Forelimb muscle (tissue), 1 donor: ENCODE measurements at regions not wholly inside any gene's neighbourhood (a gene's known extent, or its start where the extent isn't known, plus 50 kb on each side); places are given as distances from the start of the nearest gene placed in this dataset.

Source experiments
- DNase-seq: peaks from one replicate; pipeline ENCODE4 v3.0.0-alpha.2; 2013; ENCODE audit warnings: low read depth

DNA sequence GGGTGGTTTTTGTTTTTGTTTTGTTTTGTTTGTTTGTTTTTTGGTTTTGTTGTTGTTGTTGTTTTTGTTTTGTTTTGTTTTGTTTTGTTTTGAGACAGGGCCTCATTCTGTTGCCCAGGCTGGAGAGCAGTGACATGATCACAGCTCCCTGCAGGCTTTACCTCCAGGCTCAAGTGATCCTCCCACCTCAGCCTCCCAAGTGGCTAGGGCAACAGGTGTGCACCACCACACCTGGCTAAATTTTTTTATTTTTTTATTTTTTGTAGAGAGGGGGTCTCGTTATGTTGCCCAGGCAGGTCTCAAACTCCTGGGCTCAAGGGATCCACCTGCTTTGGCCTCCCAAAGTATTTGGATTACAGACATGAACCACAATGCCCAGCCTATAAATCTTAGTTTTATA is 115.9 kb upstream of the NFE2L3 start:
- no peak for DNase-seq

DNA sequence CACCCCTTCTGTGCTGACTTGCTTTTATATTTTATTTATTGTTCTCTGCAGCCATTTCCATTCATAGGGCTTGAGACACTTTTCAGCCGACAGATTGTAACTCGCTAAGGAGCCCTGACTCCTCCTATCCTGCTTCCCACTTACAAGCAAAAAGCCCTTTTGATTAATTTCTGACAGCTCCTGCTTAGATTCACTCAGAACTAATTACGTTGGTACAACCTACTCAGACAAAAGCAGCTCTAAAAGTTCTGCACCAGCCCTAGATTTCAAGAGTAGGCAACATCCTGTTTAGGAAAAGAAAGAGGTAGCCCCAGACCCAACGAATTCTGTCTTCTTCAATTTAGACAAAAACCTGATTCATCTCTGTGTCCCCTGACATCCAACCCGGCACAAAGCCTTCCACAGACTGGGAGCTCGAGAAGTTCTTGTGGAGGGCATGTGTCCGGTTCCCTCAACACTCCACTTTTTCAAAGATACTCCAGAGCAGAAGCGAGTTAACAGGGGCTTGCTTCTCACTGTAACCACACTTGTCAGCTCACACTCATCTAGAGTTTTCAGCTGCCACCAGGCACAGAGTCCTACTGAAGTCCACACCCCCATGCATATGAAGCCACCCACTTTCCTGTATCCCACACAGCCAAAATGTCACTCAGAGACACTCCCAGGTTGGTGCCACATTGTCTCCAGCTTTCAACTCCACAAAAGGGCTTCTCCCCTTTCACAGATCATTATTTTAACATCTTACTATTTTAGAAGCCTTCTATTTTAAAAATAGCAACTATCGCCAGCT is 113.6 kb upstream of the NFE2L3 start:
- no peak for DNase-seq

DNA sequence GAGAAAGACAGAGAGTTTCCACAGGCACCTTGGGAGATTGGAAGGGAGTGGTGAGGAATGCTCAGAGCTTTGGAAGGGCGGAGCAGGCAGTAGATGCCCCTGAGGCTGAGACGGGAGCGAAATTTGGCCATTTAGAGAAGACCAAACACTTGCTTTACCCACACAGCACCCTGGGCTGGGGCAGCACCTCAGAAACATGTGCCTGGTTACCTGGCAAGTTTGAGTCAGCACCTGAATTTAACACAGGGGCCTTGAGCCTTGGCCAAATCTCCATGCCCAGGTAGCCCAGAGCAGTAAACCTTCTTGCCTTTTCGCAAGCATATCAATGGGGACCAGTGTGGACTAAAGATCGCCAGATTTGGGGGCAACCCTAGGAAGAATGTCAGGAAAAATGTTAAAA is 111.9 kb upstream of the NFE2L3 start:
- no peak for DNase-seq

DNA sequence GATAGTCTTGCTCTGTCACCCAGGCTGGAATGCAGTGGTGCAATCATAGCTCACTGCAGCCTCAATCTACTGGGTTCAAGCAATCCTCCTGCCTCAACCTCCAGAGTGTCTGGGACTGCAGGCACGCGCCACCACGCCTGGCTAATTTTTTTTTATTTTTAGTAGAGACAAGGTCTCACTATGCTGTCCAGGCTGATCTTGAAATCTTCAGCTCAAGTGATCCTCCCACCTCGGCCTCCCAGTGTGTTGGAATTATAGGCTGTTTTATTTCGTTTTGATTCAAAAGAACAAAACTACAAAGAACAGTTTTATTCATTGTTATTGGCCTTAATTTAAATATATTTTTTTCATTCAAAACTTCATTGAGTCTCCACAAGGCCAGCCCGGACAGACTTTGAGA is 109.8 kb upstream of the NFE2L3 start:
- no peak for DNase-seq

DNA sequence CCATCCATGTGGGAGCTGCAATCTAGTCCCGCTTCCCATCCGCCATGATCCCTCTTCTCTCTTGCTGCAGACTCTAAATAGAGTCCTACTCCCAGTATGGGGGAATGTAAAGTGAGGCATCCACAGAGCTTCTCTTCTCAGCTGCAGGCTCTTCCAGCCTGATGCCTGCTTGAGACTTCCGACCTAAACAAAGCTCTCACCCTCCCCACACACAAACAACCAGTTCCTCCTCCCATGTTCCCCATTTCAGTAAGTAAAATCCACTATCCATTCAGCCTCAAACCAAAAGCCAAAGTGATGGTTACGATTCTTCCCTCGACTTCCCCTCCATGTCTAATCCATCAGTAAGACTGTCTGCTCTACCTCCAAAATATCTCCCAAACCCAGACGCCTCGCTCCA is 108.2 kb upstream of the NFE2L3 start:
- DNase-seq, result no peak

DNA sequence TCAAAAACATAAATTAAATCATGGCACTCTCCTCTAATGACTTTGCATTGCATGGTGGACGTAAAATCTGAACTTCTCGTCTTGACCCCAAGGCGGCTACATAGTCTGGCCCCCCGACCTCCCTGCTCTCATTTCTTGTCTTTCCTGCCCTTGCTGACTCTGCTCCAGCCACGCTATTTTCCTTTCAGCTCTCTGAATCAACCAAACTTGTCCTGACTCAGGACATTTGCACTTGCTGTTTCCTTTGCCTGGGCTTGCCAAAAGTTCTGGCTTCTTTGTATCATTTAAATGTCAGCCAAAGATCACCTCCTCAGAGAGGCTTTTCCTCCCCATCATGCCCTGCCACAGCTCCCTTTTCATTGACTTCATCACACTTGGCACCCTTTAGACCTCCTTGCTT is 107.7 kb upstream of the NFE2L3 start:
- no peak for DNase-seq

DNA sequence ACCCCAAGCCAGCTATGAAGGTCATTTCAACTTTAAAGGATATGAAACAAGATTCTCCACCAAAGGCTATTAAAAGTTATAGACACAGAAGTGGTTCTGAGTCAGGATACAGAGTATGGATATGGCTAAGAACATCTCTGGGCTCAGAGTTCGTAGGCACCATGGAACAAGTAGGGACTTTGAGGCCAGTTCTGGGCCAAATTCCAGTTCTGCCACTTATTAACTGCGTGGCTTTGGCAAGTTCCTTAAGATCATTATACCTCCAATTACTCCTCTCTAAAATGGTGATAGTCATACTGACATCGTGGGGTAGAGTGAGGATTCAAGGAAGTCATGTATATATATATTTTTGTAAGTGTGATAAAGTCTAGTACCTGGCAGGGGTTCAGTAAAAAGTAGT is 105.8 kb upstream of the NFE2L3 start:
- DNase-seq, result no peak

DNA sequence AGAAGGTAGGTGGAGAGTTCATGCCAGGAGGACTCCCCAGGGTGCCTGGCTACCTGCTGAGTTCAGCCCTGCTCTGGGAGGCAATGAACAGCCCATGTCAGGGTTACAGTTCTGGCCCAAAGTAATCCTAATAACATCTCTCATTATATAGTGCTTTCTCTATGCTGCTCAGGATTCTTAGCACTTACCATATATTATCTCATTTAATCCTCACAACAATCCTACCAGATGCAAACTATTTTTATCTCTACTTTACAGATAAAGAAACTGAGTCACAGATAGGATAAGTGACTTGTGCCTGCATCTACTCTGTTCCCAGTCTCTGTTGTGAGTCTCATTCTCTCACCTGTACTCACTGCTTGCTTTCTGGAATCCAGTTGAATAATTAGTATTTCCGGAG is 105.1 kb upstream of the NFE2L3 start:
- DNase-seq, result no peak

DNA sequence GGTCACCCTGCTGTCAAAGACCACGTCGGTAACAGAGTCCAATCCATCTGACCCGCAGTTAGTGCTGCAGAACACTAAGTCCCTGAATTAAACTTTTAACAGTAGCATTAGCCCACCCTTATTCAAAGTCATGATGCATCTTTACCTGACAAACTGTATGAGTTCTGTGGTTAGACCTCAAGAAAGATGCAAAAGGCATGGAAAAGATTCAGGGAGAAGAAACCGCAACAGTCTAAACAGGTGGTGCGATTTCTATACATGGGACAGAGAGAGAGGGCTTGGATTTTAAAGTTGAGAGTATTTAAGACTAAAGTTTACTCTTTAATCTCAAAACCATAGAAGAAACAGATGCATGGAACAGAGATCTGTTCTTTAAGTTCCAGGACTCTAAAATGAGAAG is 103.3 kb upstream of the NFE2L3 start:
- DNase-seq, result no peak

DNA sequence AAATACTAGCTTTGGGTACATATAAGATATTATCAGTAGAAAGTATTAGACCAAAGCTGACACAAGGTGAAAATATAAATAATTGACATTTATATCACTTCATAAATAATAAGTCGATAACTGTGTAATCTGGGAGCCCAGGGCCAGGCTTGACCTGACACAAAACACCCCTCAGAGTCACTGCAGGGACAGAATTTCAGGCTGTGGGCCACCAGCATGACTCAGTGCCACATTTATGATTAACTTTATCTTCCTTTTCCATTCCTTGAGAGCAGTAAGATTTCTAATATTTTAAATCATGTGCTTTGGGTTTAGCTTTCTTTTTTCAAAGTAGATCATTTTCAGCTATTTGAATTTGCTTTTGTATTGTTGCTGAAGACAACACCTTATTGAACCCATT is 102.9 kb upstream of the NFE2L3 start:
- DNase-seq, result no peak

DNA sequence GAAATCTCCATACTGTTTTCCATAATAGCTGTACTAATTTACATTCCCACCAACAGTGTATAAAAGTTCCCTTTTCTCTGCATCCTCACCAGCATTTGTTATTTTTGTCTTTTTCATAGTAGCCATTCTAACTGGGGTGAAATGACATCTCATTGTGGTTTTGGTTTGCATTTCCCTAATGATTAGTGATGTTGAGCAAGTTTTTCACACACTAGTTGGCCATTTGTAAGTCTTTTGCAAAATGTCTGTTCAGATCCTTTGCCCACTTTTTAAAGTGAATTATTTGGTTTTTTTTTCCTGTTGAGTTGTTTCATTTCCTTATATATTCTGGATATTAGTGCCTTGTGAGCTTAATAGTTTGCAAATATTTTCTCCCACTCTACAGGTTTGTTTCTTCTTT is 101.0 kb upstream of the NFE2L3 start:
- DNase-seq, result no peak

DNA sequence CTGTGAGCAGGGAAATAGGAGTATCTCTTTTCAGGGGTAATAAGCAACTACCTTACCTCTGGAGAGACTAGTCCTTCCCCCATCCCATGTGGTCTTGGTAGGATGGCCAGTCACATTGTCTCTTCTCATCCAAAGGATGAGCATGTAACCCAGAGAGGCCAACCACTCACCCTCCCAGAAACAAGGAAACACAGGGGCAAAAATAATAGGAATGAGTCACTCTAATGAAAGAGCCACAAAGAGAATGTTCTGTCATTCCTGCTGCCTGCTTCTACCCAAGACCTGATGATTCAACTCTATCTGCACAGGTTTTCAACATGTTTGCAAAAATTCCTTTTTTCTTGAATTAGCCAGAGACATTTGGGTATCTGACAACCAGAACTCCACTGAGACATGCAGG is 99.3 kb upstream of the NFE2L3 start:
- DNase-seq, result no peak

DNA sequence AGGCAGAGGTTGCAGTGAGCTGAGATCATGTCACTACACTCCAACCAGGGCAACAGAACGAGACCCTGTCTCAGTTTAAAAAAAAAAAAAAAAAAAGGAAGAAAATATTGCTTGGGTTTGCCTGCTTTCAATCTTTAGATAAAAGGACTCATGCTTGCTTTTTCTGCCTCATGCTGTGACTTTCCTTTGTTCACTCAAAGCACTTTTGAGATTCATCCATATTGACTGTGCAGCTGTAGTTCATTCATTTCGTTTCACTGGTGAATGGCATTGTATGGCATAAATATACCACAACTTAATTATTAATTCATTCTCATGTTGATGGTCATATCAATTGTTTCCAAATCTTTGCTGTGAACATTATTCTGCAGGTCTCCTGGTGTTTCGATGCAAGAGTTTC is 97.6 kb upstream of the NFE2L3 start:
- no peak for DNase-seq

DNA sequence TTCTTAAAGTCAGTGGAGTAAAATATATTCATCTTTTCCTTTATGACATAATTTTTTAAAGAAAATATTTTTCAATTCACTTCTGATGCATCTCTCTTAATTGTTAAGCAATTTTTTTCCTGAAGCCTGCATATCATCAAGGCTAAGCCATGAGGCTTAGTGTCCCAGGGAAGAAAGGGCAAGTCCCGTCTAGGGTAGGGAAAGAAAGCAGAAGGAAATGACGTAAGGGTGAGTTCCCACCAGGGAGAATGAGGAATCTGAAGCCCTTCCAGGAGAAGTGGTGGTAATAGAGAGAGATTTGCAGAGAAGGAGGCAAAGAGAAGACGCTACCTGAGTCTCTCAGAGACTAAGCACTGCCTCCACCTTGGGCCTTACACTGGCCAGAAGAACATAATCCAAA is 96.8 kb upstream of the NFE2L3 start:
- no peak for DNase-seq

DNA sequence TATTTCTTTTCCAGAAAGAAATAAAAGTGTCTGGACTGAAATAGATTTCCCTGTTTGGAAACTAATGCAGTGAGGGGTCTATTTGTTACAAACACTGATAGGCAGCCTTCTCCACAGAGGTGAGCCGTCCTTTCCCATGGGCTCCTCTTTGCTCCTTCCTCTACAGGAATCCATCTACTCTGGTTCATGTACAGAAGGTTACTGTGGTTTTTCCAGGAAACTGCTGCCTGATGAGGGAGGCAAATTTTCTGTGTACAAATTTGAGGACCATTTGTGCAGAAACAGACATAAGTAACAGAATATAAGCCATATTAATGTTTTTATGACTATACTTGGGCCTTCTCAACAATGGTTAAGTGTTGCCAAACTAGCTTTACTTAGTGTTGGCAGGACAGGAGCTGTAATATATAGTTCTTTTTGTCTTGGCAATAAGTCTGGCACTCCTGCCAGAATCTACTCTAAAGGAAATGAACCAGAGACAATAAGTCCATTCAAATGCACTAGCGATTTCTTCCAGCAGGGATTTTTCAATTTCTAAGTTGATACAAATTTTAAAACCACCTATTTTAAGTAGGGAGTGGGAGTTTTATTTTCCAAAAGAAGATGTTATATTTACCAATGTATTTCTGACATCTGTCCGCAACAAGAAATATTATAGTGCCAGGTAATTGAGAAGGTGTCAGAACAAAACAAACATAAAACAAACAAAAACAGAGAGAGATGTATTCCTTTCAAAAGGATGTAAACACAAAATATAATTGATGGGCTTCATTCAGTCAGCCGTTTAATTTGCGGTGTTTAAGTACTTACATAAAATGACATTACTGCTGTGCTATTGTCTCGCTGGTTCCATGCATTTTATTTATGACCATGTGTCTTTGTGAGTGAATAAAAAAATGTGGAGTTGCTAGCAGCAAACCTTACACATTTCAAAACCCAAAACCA is 91.0 kb upstream of the NFE2L3 start:
- DNase-seq, result no peak

DNA sequence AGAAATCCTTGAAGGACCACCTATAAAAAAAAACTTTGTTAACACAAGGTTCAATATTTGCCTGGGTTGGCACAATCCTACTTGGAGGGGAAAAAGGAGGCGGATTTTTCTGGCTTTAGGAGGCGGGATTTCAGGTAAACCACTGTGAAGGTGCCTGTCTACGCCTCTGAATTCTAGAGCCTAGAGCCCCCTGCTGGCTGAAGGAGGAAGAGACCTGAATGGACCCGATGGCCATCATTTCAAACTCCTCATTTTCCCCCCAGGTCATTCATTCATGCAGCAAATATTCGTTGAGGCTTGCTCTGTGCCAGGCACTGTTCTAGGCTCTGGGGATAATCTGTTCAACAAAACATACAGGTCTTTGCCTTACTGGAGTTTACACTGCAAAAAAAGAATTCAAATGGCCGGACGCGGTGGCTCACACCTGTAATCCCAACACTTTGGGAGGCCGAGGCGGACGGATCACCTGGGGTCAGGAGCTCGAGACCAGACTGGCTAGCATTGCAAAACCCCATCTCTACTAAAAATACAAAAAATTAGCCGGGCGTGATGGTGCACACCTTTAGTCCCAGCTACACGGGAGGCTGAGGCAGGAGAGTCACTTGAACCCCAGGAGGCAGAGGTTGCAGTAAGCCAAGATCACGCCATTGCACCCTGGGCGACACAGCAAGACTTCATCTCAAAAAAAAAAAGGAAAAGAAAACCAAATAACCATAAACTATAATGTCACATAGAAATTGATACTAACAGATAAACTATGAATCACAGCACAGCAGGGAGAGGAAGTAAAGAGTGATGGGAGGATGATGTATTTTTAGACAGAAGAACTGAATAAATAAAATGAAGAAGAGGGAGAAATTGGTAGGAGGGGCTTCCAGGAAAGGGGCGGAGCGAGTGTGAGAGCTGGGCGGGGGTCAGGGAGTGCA is 90.1 kb upstream of the NFE2L3 start:
- DNase-seq, result no peak

DNA sequence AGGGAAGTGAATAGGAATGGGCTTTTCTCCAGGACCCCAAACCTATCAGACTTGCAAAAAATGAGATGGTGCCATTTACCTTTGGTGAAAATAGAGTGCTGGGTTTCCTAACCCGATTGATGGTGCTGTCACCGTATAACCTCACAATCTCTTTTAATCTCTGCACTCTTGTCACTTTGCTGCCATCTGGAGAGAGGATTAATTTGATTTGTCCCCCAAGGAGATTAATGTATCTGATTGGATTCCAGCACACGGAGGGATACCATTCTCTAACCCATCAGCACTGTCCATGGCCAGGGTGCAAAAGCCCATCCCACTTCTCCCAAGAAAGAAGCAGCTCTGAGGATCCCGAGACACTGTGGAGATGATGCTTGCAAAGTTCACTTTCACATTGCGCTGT is 86.3 kb upstream of the NFE2L3 start:
- no peak for DNase-seq

DNA sequence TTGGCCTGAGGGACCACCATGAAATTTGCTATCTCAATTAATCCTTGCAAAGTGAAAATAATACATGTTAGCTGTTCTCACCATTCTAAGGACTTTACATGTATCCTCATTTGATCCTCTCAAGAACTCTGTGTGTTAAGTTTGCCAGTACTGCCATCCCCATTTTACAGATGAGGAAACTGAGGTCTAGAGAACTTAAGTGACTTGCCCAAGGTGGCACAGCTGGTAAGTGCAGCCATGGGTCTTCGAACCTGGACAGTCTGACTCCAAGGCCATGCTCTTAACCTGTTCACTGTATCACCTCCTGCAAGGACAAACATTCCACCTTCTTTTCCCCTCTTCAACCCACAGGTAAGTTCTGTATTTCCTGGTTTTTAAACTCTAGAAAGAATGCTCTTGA is 85.3 kb upstream of the NFE2L3 start:
- no peak for DNase-seq

DNA sequence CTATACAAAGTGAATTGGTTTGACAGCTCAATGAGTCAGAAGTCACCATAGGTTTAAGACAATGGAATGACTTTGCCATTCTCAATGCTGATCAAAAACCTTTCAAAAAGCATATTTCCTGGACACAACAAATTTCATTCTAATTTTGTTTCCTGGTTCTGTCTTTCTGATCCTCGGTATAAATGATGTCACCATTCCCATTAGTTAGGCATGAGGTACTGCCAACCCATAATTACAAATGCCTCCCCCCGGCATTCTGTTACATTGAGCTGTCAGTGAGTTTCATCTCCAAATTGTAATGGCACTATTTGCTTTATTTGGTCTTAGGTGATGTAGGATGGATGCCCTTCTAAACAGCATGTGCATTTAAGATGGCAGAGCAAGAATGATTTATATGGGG is 81.7 kb upstream of the NFE2L3 start:
- no peak for DNase-seq

DNA sequence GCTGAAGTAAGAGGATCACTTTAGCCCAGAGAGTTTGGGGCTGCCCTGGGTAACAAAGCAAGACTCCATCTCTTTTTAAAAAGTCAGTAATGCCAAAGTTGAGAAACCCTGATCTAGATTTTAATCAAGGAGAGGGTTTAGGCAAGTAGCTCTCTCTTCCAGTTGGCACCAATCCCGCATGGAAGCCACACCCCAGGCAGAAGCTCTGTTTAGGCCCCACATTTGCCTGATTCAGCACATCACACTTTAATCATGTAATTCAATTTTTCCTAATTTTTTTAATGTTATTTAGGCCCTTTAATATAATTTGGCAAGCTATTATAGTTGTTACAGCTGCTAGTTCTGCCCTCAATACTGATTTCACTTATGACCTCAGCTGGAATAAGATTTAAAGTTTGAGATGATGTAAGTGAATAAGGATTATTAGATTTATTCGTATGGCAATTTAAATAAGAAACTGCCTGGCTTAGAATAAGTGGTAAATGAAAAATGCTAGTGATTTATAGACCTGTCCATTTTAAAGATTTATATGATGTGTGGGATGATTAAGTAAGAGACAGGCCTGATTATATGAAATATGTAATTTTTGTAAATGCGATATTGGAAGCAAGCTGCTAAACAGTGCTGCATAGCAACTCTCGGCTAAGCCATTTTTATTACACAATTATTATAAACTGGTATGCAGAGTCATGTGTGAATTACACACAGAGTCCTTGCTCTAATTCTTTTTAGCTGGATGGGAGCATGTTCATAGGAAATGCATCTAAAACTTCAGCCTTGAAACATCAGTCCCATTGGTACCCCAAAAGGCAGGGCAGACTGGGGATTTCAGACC is 80.2 kb upstream of the NFE2L3 start:
- no peak for DNase-seq

DNA sequence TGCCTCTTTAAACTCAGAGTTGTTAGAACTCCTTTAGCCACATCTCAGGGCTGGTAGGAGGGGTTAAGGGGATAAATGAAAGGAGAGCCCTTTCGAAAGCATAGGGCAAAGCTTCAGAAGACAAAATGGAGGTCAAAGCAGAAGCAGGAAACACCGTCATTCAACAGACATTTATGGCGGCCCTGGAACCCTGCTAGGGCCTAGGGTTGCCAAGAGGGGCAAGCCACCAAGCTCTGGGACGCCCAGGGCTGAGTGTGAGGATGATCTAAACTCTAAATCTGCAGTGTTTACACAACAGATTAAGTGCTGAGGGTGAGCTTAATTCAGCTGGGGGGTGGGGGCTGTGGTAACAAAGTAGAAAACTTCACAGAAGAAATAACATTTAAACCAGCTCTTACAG is 79.0 kb upstream of the NFE2L3 start:
- no peak for DNase-seq
